AG10803 (cell line): ENCODE measurements at regions not wholly inside any gene's neighbourhood (a gene's known extent, or its start where the extent isn't known, plus 50 kb on each side); places are given as distances from the start of the nearest gene placed in this dataset.

ENCODE experiments used
- DNase-seq: peaks from one replicate; pipeline ENCODE4 v3.0.0; 2010; ENCODE audit warnings: low read depth
- H3K4me3 ChIP-seq: 2 replicates; pipeline ENCODE4 v1.5.1; 2011; ENCODE audit warnings: mild to moderate bottlenecking, low read length, control low read depth
- TF ChIP-seq, protein P1 (sequence below): conservative IDR thresholded peaks from 2 replicates; pipeline ENCODE4 v1.5.1; 2011; ENCODE audit warnings: mild to moderate bottlenecking, low read length, control low read depth, inconsistent platforms

DNA sequence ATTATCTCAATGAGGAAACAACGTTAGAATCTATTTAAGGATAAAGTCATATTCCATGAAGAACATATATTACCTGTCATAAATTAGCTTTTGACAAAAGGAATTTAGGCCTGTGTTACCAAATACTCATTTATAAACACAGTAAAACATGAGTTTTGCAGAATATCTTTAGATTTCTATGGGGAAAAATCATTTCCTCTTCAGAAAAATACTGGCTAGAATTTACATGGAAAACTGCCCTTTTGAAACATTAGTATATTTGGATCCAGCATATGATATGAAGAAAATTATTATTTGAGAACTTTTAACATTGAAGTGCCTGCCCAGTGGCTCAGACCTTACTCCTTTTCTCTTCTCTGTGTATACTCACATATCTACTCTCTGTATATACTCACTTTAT is 131.4 kb upstream of the NEIL3 start:
- no peak overlapping the region for H3K4me3 ChIP-seq
- TF ChIP-seq, protein P1, sequence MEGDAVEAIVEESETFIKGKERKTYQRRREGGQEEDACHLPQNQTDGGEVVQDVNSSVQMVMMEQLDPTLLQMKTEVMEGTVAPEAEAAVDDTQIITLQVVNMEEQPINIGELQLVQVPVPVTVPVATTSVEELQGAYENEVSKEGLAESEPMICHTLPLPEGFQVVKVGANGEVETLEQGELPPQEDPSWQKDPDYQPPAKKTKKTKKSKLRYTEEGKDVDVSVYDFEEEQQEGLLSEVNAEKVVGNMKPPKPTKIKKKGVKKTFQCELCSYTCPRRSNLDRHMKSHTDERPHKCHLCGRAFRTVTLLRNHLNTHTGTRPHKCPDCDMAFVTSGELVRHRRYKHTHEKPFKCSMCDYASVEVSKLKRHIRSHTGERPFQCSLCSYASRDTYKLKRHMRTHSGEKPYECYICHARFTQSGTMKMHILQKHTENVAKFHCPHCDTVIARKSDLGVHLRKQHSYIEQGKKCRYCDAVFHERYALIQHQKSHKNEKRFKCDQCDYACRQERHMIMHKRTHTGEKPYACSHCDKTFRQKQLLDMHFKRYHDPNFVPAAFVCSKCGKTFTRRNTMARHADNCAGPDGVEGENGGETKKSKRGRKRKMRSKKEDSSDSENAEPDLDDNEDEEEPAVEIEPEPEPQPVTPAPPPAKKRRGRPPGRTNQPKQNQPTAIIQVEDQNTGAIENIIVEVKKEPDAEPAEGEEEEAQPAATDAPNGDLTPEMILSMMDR = no peak
- no peak for DNase-seq

DNA sequence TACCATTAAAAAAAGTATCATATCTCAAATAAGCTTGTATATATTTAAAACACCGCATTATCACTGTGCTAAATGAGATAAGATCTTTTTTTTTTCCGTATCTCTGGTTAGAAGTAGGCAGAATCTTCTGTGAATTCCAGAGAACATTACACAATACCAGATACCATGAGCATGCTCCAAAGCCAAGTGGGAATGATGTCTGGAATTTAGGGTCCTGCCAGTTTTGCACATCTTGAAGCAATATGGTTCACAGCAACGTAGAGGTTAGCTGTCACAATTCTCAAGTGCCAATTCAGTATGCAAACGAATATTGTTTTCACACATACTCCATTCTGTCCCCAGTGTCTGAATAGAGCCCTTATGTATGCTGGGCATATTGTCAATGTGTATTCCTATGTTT is 127.5 kb upstream of the NEIL3 start:
- TF ChIP-seq, protein P1 = no peak

DNA sequence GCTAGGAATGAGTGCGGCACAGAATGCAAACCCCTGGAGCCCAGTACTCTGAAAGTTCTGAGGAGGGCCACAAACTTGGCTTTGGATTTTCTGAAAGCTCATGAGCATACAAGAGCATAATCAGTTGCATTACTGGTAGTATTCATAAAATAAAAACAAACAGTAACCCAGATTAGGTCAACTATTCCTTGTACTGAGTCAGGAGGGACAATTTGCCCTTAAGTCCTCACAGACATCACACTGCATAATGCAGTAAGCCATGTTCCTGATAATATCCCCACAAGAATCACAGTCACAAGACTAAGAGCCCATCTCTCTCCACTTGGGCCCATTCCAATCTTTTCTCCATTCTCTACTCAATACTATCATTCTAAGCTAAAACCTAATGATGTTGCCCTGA is 126.9 kb upstream of the NEIL3 start:
- TF ChIP-seq, protein P1 = no peak
- no peak for DNase-seq
- no peak overlapping the region for H3K4me3 ChIP-seq

More for the DNA sequence above, 127.5 kb upstream of the NEIL3 start:
- DNase-seq = peak; percentile 95
- H3K4me3 ChIP-seq = no peak overlapping the region

DNA sequence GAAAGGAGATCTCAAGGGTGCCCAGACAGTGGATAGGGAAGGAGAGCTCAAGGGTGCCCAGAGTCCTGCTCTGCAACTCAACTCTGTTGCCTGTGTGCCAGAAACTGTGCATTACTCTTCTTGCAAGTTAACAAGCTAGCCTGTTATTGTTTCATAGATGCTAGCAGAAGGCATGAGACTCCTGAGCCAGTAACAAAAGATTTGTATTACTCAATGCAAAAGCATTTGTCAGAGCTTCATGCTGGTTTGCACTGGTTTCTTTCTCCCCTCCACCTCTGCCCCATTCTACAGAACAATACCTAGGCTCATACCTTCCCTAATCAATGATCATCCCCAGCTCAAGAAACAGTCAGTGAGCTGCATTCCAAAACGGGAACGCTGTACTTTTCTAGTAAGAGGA is 124.5 kb upstream of the NEIL3 start:
- peak; percentile 34 for DNase-seq
- TF ChIP-seq, protein P1 = no peak
- no peak overlapping the region for H3K4me3 ChIP-seq

DNA sequence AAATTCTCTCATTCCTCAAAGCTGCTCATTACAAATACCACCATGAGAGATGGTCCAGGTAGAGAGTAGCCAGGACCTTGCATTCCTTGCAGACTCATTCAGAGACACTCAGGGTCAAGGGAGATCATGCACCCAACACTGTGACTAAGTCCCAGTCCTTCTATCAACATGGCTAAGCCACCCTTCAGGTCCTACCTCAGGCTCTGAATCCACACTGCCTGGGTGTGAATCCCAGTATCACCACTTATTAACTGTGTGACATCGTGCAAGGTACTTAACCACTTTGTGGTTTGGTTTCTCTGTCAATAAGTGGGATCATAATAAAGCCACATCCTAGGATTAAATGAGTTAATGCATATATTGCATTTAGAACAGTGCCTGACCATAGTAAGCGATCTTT is 124.1 kb upstream of the NEIL3 start:
- DNase-seq = no peak
- H3K4me3 ChIP-seq = no peak overlapping the region
- TF ChIP-seq, protein P1 = no peak

DNA sequence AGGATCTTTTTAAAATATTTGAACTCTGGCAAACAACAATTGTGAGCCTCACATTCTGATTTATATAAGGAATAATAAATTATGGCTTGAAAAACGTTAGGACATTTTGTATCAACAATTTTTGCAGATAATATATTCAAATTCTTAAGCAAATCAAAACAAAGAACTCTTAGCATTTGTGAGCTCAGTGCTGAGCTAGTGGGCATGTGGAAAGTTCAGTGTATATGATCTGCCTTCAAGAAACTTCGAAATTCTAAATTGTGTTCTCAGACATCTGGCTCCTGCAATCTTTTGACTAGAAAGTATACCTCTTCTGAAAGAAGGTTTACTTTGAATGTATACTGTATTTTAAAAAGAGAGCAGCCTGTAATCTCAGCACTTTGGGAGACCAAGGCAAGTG is 122.3 kb upstream of the NEIL3 start:
- H3K4me3 ChIP-seq = no peak overlapping the region
- DNase-seq = no peak
- TF ChIP-seq, protein P1 = no peak

DNA sequence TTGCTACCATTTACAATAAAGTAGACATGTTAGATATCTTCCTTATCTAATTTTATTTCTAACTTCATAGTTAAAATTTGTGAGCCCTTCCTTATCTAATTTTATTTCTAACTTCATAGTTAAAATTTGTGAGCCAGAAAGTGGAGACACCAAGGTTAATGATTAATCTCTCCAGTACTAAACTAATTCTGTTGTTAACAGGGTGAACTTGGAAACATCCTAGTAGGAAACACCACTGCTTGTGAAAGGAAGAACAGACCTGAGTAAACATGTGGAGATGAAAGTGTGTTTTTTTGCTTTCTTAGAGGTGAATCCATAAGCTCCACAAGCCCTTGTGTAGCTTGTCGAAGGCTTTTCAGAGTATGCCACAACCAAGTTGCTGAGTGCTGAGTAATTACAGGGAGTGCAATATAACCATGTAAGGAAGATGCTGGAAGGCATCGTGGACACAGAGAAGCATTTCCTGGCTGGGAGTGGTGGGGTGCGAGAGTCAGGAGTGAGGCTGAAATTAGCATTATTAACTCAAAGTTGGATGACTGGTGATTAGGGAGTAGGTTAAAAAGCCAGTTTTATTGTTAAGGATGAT is 118.6 kb upstream of the NEIL3 start:
- DNase-seq = peak; percentile 47
- TF ChIP-seq, protein P1 = no peak
- no peak overlapping the region for H3K4me3 ChIP-seq
